ENCODE measurements at regions not wholly inside any gene's neighbourhood (a gene's known extent, or its start where the extent isn't known, plus 50 kb on each side); places are given as distances from the start of the nearest gene placed in this dataset.
A peak's percentile ranks its signal among the peaks of the same experiment; 100 is the strongest.

DNA sequence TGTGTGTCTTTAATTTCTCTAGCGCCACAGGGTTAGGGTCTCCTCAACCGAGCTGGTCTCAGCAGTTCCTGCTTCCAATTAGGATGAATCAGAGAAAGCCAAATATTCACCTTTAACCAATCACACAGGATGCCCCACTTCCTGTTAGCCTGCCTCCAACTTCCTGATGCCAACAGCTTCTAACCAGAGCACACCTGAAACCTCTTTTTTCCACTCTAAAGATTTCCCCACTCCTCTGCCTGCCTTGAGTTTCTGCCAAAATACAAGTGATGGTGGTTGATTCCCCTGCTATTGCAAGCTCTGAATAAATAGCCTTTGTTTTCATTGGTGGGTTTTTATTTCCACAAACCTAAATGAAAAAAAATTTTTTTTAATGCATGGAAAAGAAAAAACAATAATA is 144.7 kb upstream of the UST start:
- Histone ChIP-seq H3K36me3 (ENCODE audit: control insufficient read depth, insufficient read depth, low read length) (no peaks in the 10 kb centered on the region), H3K9me3 (ENCODE audit: control insufficient read depth in 2 of 2, low read length in 2 of 2) (peaks cover 0 to 2% of the 10 kb centered on the region in 2 experiments), H3K4me1 (ENCODE audit: control insufficient read depth, insufficient read depth, low read length, poor library complexity, severe bottlenecking) (no peaks in the 10 kb centered on the region), H3K27me3 (ENCODE audit: control insufficient read depth, insufficient read depth, low read length) (peaks cover 7% of the 10 kb centered on the region), H3K4me3 (ENCODE audit: low read depth, low read length) (no peak overlapping the region), H3K27ac (ENCODE audit: insufficient read depth, low read length, poor library complexity, severe bottlenecking) (no peak overlapping the region)
- no peak for DNase-seq
- ATAC-seq (ENCODE audit: low read depth in 2 of 2) = no peak
- Mint-ChIP-seq H3K27me3 (peaks cover 28% of the 10 kb centered on the region), H3K4me3 (no peak overlapping the region), H3K36me3 (no peaks in the 10 kb centered on the region), H3K4me1 (no peaks in the 10 kb centered on the region), H3K9me3 (peaks cover 0 to 10% (median 5%) of the 10 kb centered on the region in 7 donors), H3K27ac (no peak overlapping the region)

DNA sequence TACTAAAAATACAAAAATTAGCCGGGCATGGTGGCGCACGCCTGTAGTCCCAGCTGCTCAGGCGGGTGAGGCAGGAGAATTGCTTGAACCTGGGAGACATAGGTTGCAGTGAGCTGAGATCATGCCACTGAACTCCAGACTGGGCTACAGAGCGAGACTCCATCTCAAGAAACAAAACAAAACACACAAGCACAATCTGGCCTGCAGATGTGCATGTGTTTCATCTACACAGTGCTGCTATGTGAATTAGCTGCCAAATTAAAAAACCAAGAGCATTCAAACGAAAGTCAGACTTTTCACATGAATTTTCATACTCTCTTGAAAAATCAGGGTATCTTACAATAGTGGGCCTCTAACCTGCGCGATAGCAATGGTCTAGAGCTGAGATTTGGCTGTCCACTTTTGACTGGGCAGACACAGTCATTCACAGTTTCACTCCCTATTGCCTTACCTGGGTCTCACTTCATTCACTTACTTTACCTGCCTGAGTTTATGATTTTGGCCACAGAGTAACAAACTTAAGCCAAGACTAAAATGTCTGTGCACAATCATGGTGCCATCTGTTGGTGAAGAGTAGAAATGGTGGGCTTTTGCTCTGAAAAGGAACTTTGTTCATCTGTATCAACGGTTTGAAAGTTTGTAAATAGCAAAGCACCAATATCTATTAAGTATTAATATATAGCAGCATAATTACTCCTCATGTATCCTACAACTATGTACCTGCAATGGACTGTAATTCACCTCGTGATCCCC is 138.5 kb upstream of the UST start:
- no peaks in the 10 kb centered on the region for H3K4me1 ChIP-seq (ENCODE audit: control insufficient read depth, insufficient read depth, low read length, poor library complexity, severe bottlenecking)

DNA sequence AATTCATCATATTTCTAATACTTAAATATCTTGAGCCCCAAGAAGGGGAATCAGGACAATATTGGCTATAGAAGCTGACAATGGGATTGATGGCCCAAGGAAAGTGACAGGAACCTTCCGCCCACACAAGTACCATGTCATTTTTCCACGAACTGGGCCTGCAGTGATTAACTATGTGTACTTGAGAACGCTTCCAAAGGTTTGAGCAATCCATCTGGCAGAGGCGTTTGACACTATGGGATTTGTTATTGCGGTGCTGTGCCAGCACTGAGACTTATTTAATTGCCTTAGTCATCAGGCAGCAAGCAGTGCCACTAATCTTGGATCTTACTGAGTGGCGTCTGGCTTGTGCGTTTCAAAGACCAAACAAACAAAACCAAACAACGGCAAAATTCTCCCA is 135.6 kb upstream of the UST start:
- DNase-seq (no peak), ATAC-seq (ENCODE audit: low read depth in 2 of 2) (no peak)
- H3K4me1 ChIP-seq (ENCODE audit: control insufficient read depth, insufficient read depth, low read length, poor library complexity, severe bottlenecking) = no peaks in the 10 kb centered on the region
- no peak overlapping the region for H3K27ac ChIP-seq (ENCODE audit: insufficient read depth, low read length, poor library complexity, severe bottlenecking)
- no peaks in the 10 kb centered on the region for H3K36me3 Mint-ChIP-seq
- peaks cover 4% of the 10 kb centered on the region for H3K27me3 ChIP-seq (ENCODE audit: control insufficient read depth, insufficient read depth, low read length)
- H3K36me3 ChIP-seq (ENCODE audit: control insufficient read depth, insufficient read depth, low read length) = no peaks in the 10 kb centered on the region
- H3K4me3 ChIP-seq (ENCODE audit: low read depth, low read length) = no peak overlapping the region
- H3K27ac Mint-ChIP-seq = no peak overlapping the region
- H3K9me3 ChIP-seq (ENCODE audit: control insufficient read depth in 2 of 2, low read length in 2 of 2) = no peaks in the 10 kb centered on the region
- H3K27me3 Mint-ChIP-seq = peaks cover 17% of the 10 kb centered on the region
- no peaks in the 10 kb centered on the region for H3K4me1 Mint-ChIP-seq
- H3K9me3 Mint-ChIP-seq = peaks cover 0 to 3% (median 0%) of the 10 kb centered on the region in 7 donors
- H3K4me3 Mint-ChIP-seq = no peak overlapping the region

More for the DNA sequence above, 138.5 kb upstream of the UST start:
- Histone ChIP-seq H3K27ac (ENCODE audit: insufficient read depth, low read length, poor library complexity, severe bottlenecking) (no peak overlapping the region), H3K27me3 (ENCODE audit: control insufficient read depth, insufficient read depth, low read length) (peaks cover 9% of the 10 kb centered on the region), H3K36me3 (ENCODE audit: control insufficient read depth, insufficient read depth, low read length) (no peaks in the 10 kb centered on the region), H3K9me3 (ENCODE audit: control insufficient read depth in 2 of 2, low read length in 2 of 2) (no peaks in the 10 kb centered on the region), H3K4me3 (ENCODE audit: low read depth, low read length) (no peak overlapping the region)
- Mint-ChIP-seq H3K27me3 (peaks cover 31% of the 10 kb centered on the region), H3K4me3 (no peak overlapping the region), H3K27ac (no peak overlapping the region), H3K4me1 (no peaks in the 10 kb centered on the region), H3K36me3 (no peaks in the 10 kb centered on the region), H3K9me3 (peaks cover 0 to 3% (median 0%) of the 10 kb centered on the region in 7 donors)
- ATAC-seq (ENCODE audit: low read depth in 2 of 2) = no peak
- peak in 1 of 3 donors; percentile 12 for DNase-seq

DNA sequence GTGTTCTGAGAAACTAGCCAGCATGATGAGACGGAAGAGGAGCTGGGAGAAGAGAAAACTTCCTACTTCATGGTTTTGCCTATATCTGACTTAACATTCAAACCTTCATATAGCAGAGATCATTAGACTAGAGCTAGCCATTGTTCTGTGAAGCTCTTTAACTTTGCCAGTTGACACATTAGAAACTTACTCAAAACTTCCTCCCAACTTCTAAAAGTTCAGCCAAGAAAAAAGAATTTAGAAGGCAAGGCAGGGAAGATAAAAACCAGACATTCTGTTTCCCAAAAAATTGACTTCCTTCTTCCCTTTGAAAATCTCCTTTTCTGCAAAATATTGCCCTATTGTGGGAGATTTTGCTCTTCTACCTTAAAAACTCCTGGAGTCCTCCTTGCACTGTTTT is 134.8 kb upstream of the UST start:
- H3K36me3 ChIP-seq (ENCODE audit: control insufficient read depth, insufficient read depth, low read length) = no peaks in the 10 kb centered on the region
- no peak overlapping the region for H3K4me3 ChIP-seq (ENCODE audit: low read depth, low read length)
- H3K27me3 ChIP-seq (ENCODE audit: control insufficient read depth, insufficient read depth, low read length) = peaks cover 4% of the 10 kb centered on the region
- Mint-ChIP-seq H3K9me3 (peaks cover 0 to 3% (median 0%) of the 10 kb centered on the region in 7 donors), H3K27me3 (peaks cover 18% of the 10 kb centered on the region), H3K4me3 (no peak overlapping the region), H3K36me3 (no peaks in the 10 kb centered on the region), H3K27ac (no peak overlapping the region), H3K4me1 (no peaks in the 10 kb centered on the region)
- DNase-seq (no peak), ATAC-seq (ENCODE audit: low read depth in 2 of 2) (no peak)
- H3K4me1 ChIP-seq (ENCODE audit: control insufficient read depth, insufficient read depth, low read length, poor library complexity, severe bottlenecking) = no peaks in the 10 kb centered on the region
- H3K27ac ChIP-seq (ENCODE audit: insufficient read depth, low read length, poor library complexity, severe bottlenecking) = no peak overlapping the region
- no peaks in the 10 kb centered on the region for H3K9me3 ChIP-seq (ENCODE audit: control insufficient read depth in 2 of 2, low read length in 2 of 2)

DNA sequence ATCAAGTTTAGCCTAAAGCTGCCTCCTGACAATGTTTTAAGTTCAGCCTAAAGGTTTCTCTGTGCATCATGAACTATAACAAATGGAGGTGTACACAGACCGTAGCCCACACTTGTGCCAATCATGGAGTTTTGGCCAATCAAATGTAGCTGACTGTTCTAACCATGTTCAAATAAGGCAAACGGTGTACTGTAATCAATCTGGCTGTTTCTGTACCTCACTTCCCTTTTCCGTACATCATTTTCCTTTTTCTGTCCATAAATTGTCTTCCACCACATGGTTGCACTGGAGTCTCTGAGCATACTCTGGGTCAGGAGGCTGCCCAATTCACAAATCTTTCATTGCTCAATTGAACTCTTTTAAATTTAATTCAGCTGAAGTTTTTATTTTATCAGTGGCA is 132.2 kb upstream of the UST start:
- H3K4me1 ChIP-seq (ENCODE audit: control insufficient read depth, insufficient read depth, low read length, poor library complexity, severe bottlenecking) = no peaks in the 10 kb centered on the region
- H3K27ac Mint-ChIP-seq = no peak overlapping the region
- H3K27ac ChIP-seq (ENCODE audit: insufficient read depth, low read length, poor library complexity, severe bottlenecking) = no peak overlapping the region
- H3K9me3 Mint-ChIP-seq = peaks cover 0 to 4% (median 0%) of the 10 kb centered on the region in 7 donors
- no peaks in the 10 kb centered on the region for H3K36me3 ChIP-seq (ENCODE audit: control insufficient read depth, insufficient read depth, low read length)
- no peaks in the 10 kb centered on the region for H3K4me1 Mint-ChIP-seq
- H3K4me3 Mint-ChIP-seq = no peak overlapping the region
- no peaks in the 10 kb centered on the region for H3K36me3 Mint-ChIP-seq
- DNase-seq (no peak), ATAC-seq (ENCODE audit: low read depth in 2 of 2) (no peak)
- peaks cover 21% of the 10 kb centered on the region for H3K27me3 Mint-ChIP-seq
- peaks cover 4% of the 10 kb centered on the region for H3K27me3 ChIP-seq (ENCODE audit: control insufficient read depth, insufficient read depth, low read length)
- no peak overlapping the region for H3K4me3 ChIP-seq (ENCODE audit: low read depth, low read length)
- no peaks in the 10 kb centered on the region for H3K9me3 ChIP-seq (ENCODE audit: control insufficient read depth in 2 of 2, low read length in 2 of 2)

DNA sequence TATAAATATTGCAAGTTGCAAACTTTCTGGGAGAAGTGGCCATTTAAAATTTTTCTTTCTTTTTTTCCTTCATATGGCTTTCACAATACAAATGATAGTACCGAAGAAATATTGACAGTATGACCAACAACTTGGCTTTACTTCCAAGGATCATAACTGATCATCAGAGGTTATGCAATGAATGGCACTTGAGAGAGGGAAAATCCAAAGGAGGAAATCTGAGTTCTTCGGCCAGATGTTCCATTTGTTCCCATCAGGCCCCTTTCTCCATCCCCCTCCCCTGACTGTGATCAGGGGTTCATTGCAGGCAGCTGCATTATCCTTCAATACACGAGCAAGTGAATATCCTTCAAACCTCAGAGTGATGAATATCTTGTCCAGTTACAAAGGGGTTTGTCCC is 130.0 kb upstream of the UST start:
- Mint-ChIP-seq H3K9me3 (peaks cover 0 to 6% (median 0%) of the 10 kb centered on the region in 7 donors), H3K4me1 (no peaks in the 10 kb centered on the region), H3K27ac (no peak overlapping the region), H3K27me3 (peaks cover 19% of the 10 kb centered on the region), H3K4me3 (no peak overlapping the region), H3K36me3 (no peaks in the 10 kb centered on the region)
- Histone ChIP-seq H3K27ac (ENCODE audit: insufficient read depth, low read length, poor library complexity, severe bottlenecking) (no peak overlapping the region), H3K9me3 (ENCODE audit: control insufficient read depth in 2 of 2, low read length in 2 of 2) (no peaks in the 10 kb centered on the region), H3K4me1 (ENCODE audit: control insufficient read depth, insufficient read depth, low read length, poor library complexity, severe bottlenecking) (no peaks in the 10 kb centered on the region), H3K4me3 (ENCODE audit: low read depth, low read length) (no peak overlapping the region), H3K27me3 (ENCODE audit: control insufficient read depth, insufficient read depth, low read length) (no peaks in the 10 kb centered on the region), H3K36me3 (ENCODE audit: control insufficient read depth, insufficient read depth, low read length) (no peaks in the 10 kb centered on the region)
- ATAC-seq (ENCODE audit: low read depth in 2 of 2) (no peak), DNase-seq (no peak)

DNA sequence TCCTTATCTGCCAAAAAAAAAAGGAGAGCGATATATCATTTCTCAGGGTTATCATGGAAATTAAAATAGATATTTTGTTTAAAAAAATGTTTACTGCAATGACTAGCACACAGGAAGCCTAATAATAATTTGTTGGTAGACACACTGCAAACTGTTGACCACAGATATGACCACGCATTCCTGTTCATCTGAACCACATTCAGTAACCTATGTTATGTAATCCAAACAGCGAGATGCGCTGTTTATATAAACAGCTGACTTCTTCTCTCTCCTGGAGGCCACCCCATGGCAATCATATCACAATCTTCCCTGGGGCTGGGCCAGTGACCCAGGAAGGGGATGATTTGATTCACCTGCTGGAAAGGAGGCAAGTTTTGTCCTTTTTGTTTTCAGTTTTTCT is 129.3 kb upstream of the UST start:
- no peaks in the 10 kb centered on the region for H3K27me3 ChIP-seq (ENCODE audit: control insufficient read depth, insufficient read depth, low read length)
- Mint-ChIP-seq H3K27me3 (peaks cover 24% of the 10 kb centered on the region), H3K36me3 (no peaks in the 10 kb centered on the region), H3K4me1 (no peaks in the 10 kb centered on the region), H3K9me3 (peaks cover 0 to 8% (median 0%) of the 10 kb centered on the region in 7 donors), H3K4me3 (no peak overlapping the region), H3K27ac (no peak overlapping the region)
- no peaks in the 10 kb centered on the region for H3K4me1 ChIP-seq (ENCODE audit: control insufficient read depth, insufficient read depth, low read length, poor library complexity, severe bottlenecking)
- ATAC-seq (ENCODE audit: low read depth in 2 of 2) = no peak
- H3K27ac ChIP-seq (ENCODE audit: insufficient read depth, low read length, poor library complexity, severe bottlenecking) = no peak overlapping the region
- H3K36me3 ChIP-seq (ENCODE audit: control insufficient read depth, insufficient read depth, low read length) = no peaks in the 10 kb centered on the region
- DNase-seq = no peak
- H3K9me3 ChIP-seq (ENCODE audit: control insufficient read depth in 2 of 2, low read length in 2 of 2) = no peaks in the 10 kb centered on the region
- no peak overlapping the region for H3K4me3 ChIP-seq (ENCODE audit: low read depth, low read length)

DNA sequence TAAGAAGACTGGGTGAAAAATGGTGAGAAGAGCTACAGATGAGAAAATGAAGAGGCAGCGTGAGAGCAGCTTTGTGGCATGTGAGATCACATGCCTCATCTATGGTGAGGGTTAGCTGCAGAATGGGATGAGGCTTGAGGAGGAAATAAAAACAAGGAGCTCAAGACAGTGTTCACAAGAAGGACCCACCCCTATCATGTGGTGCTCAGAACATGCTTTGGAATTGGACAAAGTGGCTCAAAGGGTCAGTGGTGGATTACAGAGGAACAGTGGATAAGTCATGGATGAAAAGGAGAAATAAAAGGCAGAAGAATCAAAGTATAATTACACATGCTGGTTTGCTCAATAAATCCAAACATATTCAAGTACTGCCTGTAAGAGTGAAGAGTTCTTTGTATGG is 126.9 kb upstream of the UST start:
- no peak overlapping the region for H3K27ac Mint-ChIP-seq
- H3K4me3 Mint-ChIP-seq = no peak overlapping the region
- H3K9me3 Mint-ChIP-seq = peaks cover 0 to 12% (median 0%) of the 10 kb centered on the region in 7 donors
- Histone ChIP-seq H3K9me3 (ENCODE audit: control insufficient read depth in 2 of 2, low read length in 2 of 2) (no peaks in the 10 kb centered on the region), H3K36me3 (ENCODE audit: control insufficient read depth, insufficient read depth, low read length) (no peaks in the 10 kb centered on the region), H3K27me3 (ENCODE audit: control insufficient read depth, insufficient read depth, low read length) (no peaks in the 10 kb centered on the region), H3K27ac (ENCODE audit: insufficient read depth, low read length, poor library complexity, severe bottlenecking) (no peak overlapping the region), H3K4me3 (ENCODE audit: low read depth, low read length) (no peak overlapping the region), H3K4me1 (ENCODE audit: control insufficient read depth, insufficient read depth, low read length, poor library complexity, severe bottlenecking) (no peaks in the 10 kb centered on the region)
- DNase-seq = no peak
- no peak for ATAC-seq (ENCODE audit: low read depth in 2 of 2)
- H3K36me3 Mint-ChIP-seq = no peaks in the 10 kb centered on the region
- peaks cover 24% of the 10 kb centered on the region for H3K27me3 Mint-ChIP-seq
- H3K4me1 Mint-ChIP-seq = no peaks in the 10 kb centered on the region

Data from CD4-positive, CD25-positive, alpha-beta regulatory T cell (primary cell).